DMS153 treated with DMSO at 0.1 percent for 48 hours (cell line): ENCODE measurements at regions not wholly inside any gene's neighbourhood (a gene's known extent, or its start where the extent isn't known, plus 50 kb on each side); places are given as distances from the start of the nearest gene placed in this dataset.
"Not testable (repeated sequence)": the region's sequence is repeated elsewhere in the genome, so short reads cannot be mapped to it uniquely, and the experiment has no call there.

Experiments
- DNase-seq: peaks from one replicate; lab custom pipeline; 2025; ENCODE audit not compliant: unreplicated experiment; lab: John Stamatoyannopoulos, UW

GRCh38 chr7:156590212-156590611 is 50.4 kb upstream of the RNF32 start:
- DNase-seq, result no peak

- DNase-seq, result no peak
These were observed 50.8 kb upstream of the RNF32 start for GRCh38 chr7:156589808-156590207.

DNA sequence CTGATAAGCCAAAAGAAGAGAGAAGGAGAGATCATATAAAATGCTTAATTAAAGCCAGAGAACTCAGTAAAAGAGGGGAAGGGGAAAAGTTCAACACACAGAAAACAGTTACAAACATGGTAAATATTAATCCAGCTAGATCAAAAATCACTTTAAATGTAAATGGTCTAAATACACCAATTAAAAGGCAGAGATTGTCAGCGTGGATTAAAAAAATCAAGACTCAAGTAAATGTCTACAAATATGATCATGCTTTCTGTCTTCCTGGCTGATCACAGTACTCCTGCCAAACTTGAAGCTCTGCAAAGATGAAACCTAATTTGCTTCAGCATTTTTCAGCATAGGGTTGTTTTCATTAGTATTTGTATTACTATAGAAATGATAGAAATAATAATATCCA is 54.6 kb upstream of the RNF32 start:
- DNase-seq, result no peak

- DNase-seq, result no peak
These were observed 55.4 kb upstream of the RNF32 start for GRCh38 chr7:156585025-156585648.

GRCh38 chr7:156582591-156583123 is 57.9 kb upstream of the RNF32 start:
- DNase-seq, result no peak

DNA sequence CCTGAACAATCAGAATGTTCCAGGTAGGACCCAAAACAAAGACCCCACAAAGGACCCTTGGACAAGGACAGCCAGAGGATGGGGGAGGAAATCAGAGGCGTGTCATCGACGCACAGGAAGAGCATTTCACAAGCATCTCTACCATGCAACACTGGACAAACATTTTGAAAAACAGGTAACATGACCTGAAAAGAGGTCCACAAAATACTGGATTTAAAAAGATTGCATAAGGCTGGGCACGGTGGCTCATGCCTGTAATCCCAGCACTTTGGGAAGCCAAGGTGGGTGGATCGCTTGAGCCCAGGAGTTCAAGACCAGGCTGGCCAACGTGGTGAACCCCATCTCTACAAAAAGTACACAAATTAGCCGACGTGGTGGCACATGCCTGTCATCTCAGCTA is 60.5 kb upstream of the RNF32 start:
- no peak for DNase-seq

- no peak for DNase-seq
These were observed 61.0 kb upstream of the RNF32 start for GRCh38 chr7:156579566-156579965.

- DNase-seq, result no peak
These were observed 61.6 kb upstream of the RNF32 start for GRCh38 chr7:156578978-156579430.

GRCh38 chr7:156578578-156578940 is 62.0 kb upstream of the RNF32 start:
- DNase-seq, result no peak

DNA sequence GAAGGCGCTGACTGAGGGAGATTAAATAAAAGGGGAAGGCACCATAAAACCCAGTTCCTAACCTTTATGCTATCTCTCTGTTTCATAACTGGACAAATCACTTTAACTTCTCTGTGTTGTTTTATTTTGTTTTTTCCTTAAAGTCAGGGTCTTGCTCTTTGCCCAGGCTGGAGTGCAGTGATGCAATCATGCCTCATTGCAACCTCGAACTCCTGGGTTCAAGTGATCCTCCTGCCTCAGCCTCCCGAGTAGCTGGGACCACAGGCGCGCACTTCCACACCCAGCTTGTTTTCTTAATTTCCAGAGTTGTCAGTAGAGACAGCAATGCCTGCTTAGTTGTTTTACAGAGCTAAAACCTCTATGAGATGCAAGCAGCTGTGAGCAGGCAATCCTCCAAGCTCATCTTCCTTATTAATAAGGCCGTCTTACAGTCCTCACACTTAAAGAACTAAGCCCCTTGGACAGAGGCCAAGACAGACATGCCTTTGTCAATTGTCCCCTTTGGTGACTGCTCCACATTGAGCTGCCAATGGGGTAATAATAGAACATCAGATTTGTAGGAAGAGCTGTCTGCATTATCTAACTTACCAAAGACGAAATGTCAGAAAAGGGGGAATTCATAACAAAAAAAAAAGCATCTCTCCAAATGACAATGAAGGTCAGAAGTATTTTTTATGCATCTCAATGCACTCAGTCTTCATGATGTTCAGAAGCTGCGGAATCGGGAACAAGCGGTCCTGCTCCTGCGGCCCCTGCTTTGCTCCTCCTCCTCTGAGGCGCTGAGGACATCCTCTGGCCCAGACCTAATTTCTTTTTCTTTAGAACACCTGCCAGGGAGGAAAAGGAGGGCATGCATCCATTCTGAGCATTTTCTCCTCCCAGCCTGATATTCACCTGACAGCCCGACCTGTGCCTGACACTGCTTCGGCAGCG is 62.7 kb upstream of the RNF32 start:
- DNase-seq, result no peak

GRCh38 chr7:156576216-156577058 is 64.1 kb upstream of the RNF32 start:
- no peak for DNase-seq

GRCh38 chr7:156568258-156568657 is 72.3 kb upstream of the RNF32 start:
- DNase-seq, result no peak

DNA sequence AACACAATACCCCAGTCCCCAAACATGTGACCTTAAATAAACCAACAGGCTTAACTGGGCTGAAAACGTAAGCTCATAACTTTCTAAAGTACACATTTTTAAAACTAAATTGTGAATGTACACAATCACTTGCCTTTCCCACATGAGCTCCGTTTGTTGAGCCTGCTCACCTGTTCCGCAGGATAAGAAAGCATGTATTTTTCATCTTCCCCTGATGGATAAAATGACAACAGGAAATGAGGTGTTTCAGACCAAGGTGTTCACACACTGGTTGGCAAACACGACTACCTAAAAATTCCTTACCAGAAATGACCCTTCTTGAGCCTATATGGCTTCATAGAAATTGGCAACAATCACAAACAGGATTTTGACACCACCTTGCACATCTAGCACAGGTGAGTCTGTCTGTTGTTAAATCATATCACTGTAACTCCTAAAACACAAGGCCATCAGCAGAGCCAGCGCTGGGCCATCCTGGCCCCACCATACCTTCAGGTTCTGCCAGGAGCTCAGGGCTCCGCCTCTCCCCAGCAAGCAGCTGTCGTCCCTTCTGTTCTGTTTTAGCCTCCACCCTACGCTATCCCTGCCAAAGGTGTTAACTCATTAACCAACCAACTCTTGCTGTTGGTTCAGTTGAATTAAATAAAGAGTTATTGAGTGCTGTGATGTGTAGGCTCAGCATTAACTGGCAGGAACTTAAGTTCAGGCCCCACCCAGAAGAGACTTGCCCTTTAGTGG is 73.6 kb upstream of the RNF32 start:
- DNase-seq, result no peak

GRCh38 chr7:156565002-156565401 is 75.6 kb upstream of the RNF32 start:
- DNase-seq, result not testable (repeated sequence)

DNA sequence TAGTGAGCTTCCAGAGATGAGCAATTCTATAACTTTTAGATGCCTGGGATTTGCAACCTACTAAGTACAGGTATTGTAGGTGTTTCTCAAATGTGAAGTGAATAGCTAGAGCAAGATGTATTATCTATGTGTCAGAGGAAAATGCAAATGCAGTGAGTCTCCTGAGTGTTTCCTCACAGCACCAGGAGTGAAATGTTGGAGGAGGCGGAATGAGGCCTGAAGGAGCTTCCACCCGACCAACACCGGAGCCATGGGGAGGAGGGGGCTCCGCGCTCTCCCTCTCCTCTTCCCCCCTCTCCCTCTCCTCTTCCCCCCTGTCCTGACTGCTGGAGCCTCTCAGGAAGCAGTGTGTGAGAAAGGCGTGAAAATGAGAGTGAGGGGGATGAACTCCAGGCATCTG is 79.9 kb upstream of the RNF32 start:
- DNase-seq, result no peak

DNA sequence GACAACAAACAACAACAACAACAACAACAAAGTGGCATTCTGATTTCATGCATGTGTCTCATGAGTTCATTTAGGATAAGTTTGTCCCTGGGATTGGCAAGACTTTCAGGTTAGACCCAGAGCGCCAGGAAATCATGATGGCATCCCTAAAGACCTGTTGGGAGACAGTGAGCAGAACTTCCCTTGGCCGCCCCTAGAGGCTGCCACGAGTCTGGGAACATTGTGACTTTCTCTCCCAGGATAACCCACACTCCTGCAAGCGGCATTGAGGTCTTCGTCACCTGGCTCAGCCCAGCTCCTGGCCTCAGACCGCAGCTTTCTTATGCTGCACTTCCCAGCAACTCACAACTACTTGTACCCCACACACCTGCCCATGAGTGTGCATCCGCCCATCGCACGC is 80.5 kb upstream of the RNF32 start:
- no peak for DNase-seq

DNA sequence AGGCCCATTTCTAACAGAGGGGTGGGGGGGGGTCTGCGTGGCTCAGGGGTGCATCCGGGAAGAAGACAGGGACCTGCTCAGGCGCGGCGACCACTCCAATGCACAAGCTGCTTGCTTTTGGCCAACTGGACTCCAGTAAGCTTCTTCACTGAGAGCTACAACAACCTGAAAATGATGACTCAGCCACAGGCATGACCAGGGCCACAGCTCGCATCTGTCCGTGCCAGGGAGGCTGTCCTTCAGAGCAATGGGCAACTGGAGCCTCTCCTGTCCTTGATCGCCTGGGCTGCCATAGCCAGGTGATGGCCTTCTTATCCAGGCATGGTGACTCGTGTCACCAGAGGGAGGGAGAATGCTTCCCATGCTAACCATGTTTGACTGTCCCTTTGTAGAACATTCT is 81.6 kb upstream of the RNF32 start:
- no peak for DNase-seq

DNA sequence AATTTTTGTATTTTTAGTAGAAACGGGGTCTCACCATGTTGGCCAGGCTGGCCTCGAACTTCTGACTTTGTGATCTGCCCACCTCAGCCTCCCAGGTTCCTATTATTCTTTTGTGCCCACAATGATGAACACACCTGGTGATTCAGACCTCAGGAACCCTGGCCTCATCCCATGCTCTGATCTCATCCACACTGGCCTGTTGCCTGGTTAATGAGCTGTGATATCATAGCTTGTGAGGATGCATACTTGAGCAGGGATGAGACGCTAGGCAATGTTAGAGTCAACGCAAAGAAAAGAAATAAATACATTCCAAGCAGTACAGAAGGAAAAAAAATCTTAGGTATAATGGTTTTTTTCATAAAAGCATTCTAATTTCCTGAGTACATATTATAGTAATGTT is 82.4 kb upstream of the RNF32 start:
- DNase-seq, result no peak

- no peak for DNase-seq
These were observed 84.5 kb upstream of the RNF32 start for GRCh38 chr7:156556083-156556482.

DNA sequence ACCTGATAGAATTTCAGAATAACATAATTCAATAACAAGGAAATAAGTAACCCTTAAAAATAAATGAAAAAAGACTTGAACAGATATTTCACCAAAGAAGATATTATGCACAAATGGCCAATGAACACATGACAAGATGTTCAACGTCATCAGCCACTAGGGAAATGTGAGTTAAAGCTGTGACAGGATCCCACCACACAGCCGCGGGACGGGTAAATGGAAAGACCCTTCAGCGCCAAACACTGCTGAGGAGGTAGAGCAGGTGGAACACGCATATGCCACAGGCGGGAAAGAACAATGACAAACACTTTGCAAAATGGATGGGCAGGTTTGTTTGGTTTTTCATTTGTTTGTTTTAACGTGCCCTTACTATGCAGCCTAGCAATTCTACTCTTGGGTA is 86.1 kb upstream of the RNF32 start:
- peak; percentile 56 for DNase-seq

DNA sequence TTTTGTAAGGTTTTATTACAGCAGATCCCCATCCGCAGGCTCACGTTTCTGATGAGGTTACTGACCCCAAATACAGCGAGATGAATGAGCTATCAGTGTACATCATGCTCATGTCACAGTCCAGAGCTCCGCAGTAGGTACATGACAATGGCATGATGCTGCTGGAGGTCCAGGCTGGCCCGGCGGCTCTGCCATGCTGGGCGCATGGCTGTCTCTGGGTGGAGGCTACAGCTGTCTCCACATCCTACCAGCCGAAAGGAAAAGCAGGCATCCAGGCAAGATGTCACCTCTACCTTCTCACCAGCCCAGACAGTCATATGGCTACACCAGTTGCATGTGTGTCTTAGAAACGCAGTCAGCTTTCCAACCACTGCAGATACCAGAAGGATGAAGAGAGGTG is 90.9 kb upstream of the RNF32 start:
- no peak for DNase-seq
